GM21381 (cell line): ENCODE measurements at regions not wholly inside any gene's neighbourhood (a gene's known extent, or its start where the extent isn't known, plus 50 kb on each side); places are given as distances from the start of the nearest gene placed in this dataset.
"Not testable (repeated sequence)": the region's sequence is repeated elsewhere in the genome, so short reads cannot be mapped to it uniquely, and the experiment has no call there.

Source experiments
- ATAC-seq: cut with Tn5 transposase; IDR thresholded peaks from one replicate; pipeline ENCODE4 v1.9.1; 2021; ENCODE audit warnings: mild to moderate bottlenecking, moderate library complexity; ENCODE audit not compliant: unreplicated experiment

- ATAC-seq: no peak
Observed at GRCh38 chr6:86619428-86619827, 317.9 kb upstream of the HTR1E start.

GRCh38 chr6:86615299-86615698 is 322.0 kb upstream of the HTR1E start:
- no peak for ATAC-seq

GRCh38 chr6:86609549-86610388 is 327.6 kb upstream of the HTR1E start:
- no peak for ATAC-seq

GRCh38 chr6:86603364-86603763 is 334.0 kb upstream of the HTR1E start:
- not testable (repeated sequence) for ATAC-seq

GRCh38 chr6:86602093-86602492 is 335.2 kb upstream of the HTR1E start:
- not testable (repeated sequence) for ATAC-seq

- not testable (repeated sequence) for ATAC-seq
Observed at GRCh38 chr6:86598969-86599368, 338.4 kb upstream of the HTR1E start.

GRCh38 chr6:86595641-86596040 is 341.7 kb upstream of the HTR1E start:
- ATAC-seq: no peak

GRCh38 chr6:86586195-86586594 is 351.1 kb upstream of the HTR1E start:
- no peak for ATAC-seq

GRCh38 chr6:86581833-86582232 is 355.5 kb upstream of the HTR1E start:
- no peak for ATAC-seq

GRCh38 chr6:86563197-86563596 is 374.1 kb upstream of the HTR1E start:
- ATAC-seq: no peak

- no peak for ATAC-seq
Observed at GRCh38 chr6:86558318-86558717, 379.0 kb upstream of the HTR1E start.

- no peak for ATAC-seq
Observed at GRCh38 chr6:86537292-86537861, 400.0 kb upstream of the HTR1E start.

GRCh38 chr6:86536121-86536520 is 401.2 kb upstream of the HTR1E start:
- no peak for ATAC-seq

GRCh38 chr6:86535100-86535499 is 402.2 kb upstream of the HTR1E start:
- ATAC-seq: no peak

- no peak for ATAC-seq
Observed at GRCh38 chr6:86529635-86530034, 407.7 kb upstream of the HTR1E start.

- ATAC-seq: no peak
Observed at GRCh38 chr6:86526238-86526637, 411.1 kb upstream of the HTR1E start.

- no peak for ATAC-seq
Observed at GRCh38 chr6:86516087-86516486, 421.2 kb upstream of the HTR1E start.

- no peak for ATAC-seq
Observed at GRCh38 chr6:86511962-86512361, 425.4 kb upstream of the HTR1E start.

- ATAC-seq: no peak
Observed at GRCh38 chr6:86508230-86508629, 429.1 kb upstream of the HTR1E start.

GRCh38 chr6:86502497-86502896 is 434.8 kb upstream of the HTR1E start:
- no peak for ATAC-seq

GRCh38 chr6:86500035-86500434 is 437.3 kb upstream of the HTR1E start:
- no peak for ATAC-seq

GRCh38 chr6:86489042-86489441 is 448.3 kb upstream of the HTR1E start:
- ATAC-seq: not testable (repeated sequence)
